Gastroesophageal sphincter (tissue), 4 donors: ENCODE measurements at regions not wholly inside any gene's neighbourhood (a gene's known extent, or its start where the extent isn't known, plus 50 kb on each side); places are given as distances from the start of the nearest gene placed in this dataset.

ENCODE experiments used
- ATAC-seq: fragments of 150-250 bp; one replicate; pipeline ENCODE4 v1.9.1; 2016; ENCODE audit warnings: mild to moderate bottlenecking, moderate library complexity
- H3K27ac ChIP-seq, 4 donors: fragments of 200-600 bp; sonication (generic) in 3 of 4; 1 replicate in 3 of 4; 2 replicates in 1 of 4; pipeline ENCODE4 v1.5.1; 2016 to 2019
- H3K27me3 ChIP-seq: fragments of 200-600 bp; sonication (generic); one replicate; pipeline ENCODE4 v1.5.1; 2019
- H3K36me3 ChIP-seq, 2 donors: fragments of 200-600 bp; sonication (generic); one replicate each; pipeline ENCODE4 v1.5.1; 2019; ENCODE audit warnings: control low read depth in 1 of 2
- H3K4me1 ChIP-seq, 3 donors: fragments of 200-600 bp; sonication (generic); 1 replicate in 2 of 3; 2 replicates in 1 of 3; pipeline ENCODE4 v1.5.1; 2016 to 2019; ENCODE audit warnings: control low read depth in 2 of 3
- H3K4me3 ChIP-seq, 2 donors: fragments of 200-600 bp; sonication (generic); one replicate each; pipeline ENCODE4 v1.5.1; 2019; ENCODE audit warnings: mild to moderate bottlenecking in 1 of 2, moderate library complexity in 1 of 2
- H3K9me3 ChIP-seq, 3 donors: fragments of 200-600 bp; sonication (generic); one replicate each; pipeline ENCODE4 v1.5.1; 2017 to 2019; ENCODE audit warnings: control low read depth in 2 of 3
- CTCF ChIP-seq, 4 experiments: fragments of 200-600 bp in 2 of 4; fragments of 450-650 bp in 2 of 4; sonication (generic) in 1 of 4; IDR thresholded peaks; one replicate each; pipeline ENCODE4 v1.5.1; 2017 to 2019; ENCODE audit warnings: antibody characterized with exemption in 4 of 4, mild to moderate bottlenecking in 2 of 4, moderate library complexity in 2 of 4
- EP300 ChIP-seq: sonication (generic); formaldehyde crosslinking; IDR thresholded peaks from one replicate; pipeline ENCODE4 v1.6.1; 2017; ENCODE audit warnings: antibody characterized with exemption, mild to moderate bottlenecking
- POLR2A ChIP-seq, 2 donors: fragments of 450-650 bp; IDR thresholded peaks; one replicate each; pipeline ENCODE4 v1.6.1; 2017; ENCODE audit warnings: antibody characterized with exemption in 2 of 2, mild to moderate bottlenecking in 2 of 2, moderate library complexity in 1 of 2
- POLR2AphosphoS5 ChIP-seq: sonication (generic); formaldehyde crosslinking; IDR thresholded peaks from one replicate; pipeline ENCODE4 v1.6.1; 2017; ENCODE audit warnings: antibody characterized with exemption
- WGBS, 2 donors: methylation state at CpG; one replicate each; pipeline ENCODE4 v1.1.5; 2018; ENCODE audit warnings: low coverage in 1 of 2; 5-methylcytosine and 5-hydroxymethylcytosine counted together

GRCh38 chr9:119523508-119523907, 154.3 kb upstream of the BRINP1 start:
- ATAC-seq: no peak
- Histone ChIP-seq H3K4me3 (no peak overlapping the region), H3K9me3 (no peaks in the 10 kb centered on the region), H3K36me3 (no peaks in the 10 kb centered on the region), H3K27me3 (no peaks in the 10 kb centered on the region), H3K4me1 (no peaks in the 10 kb centered on the region), H3K27ac (no peak overlapping the region)
- TF ChIP-seq POLR2A (IDR thresholded peaks at IDR 0.05) (no peak), POLR2AphosphoS5 (no peak), EP300 (no peak), CTCF (IDR thresholded peaks at IDR 0.05) (no peak)
- WGBS, 2 donors: 38 to 45% methylated on average over 1 of the region's 1 CpG

- TF ChIP-seq CTCF (IDR thresholded peaks at IDR 0.05): no peak
- no peak for TF ChIP-seq POLR2A (IDR thresholded peaks at IDR 0.05)
- TF ChIP-seq POLR2AphosphoS5: no peak
- no peak for TF ChIP-seq EP300
- ATAC-seq: no peak
- Histone ChIP-seq H3K27me3 (no peaks in the 10 kb centered on the region), H3K4me3 (no peak overlapping the region), H3K9me3 (no peaks in the 10 kb centered on the region), H3K27ac (no peak overlapping the region), H3K36me3 (no peaks in the 10 kb centered on the region), H3K4me1 (no peaks in the 10 kb centered on the region)
- WGBS, 2 donors: 35 to 78% methylated on average over 2 of the region's 2 CpGs
These were observed 153.1 kb upstream of the BRINP1 start for GRCh38 chr9:119522381-119522780.

GRCh38 chr9:119509291-119509905, 140.2 kb upstream of the BRINP1 start:
- no peak for ATAC-seq
- WGBS, 2 donors: 44% methylated on average over 2 of the region's 2 CpGs; no CpG with 5 or more reads in 1 of the 2 donors
- no peaks in the 10 kb centered on the region for H3K36me3 ChIP-seq
- no peak overlapping the region for H3K4me3 ChIP-seq
- H3K27me3 ChIP-seq: no peaks in the 10 kb centered on the region
- no peak for TF ChIP-seq CTCF (IDR thresholded peaks at IDR 0.05)
- no peak for TF ChIP-seq POLR2A (IDR thresholded peaks at IDR 0.05)
- no peak for TF ChIP-seq EP300
- no peak overlapping the region for H3K27ac ChIP-seq
- H3K4me1 ChIP-seq: no peaks in the 10 kb centered on the region
- H3K9me3 ChIP-seq: no peaks in the 10 kb centered on the region

- Histone ChIP-seq H3K36me3 (no peaks in the 10 kb centered on the region), H3K27me3 (no peaks in the 10 kb centered on the region), H3K4me3 (no peak overlapping the region), H3K27ac (no peak overlapping the region), H3K9me3 (no peaks in the 10 kb centered on the region), H3K4me1 (no peaks in the 10 kb centered on the region)
- WGBS, 2 donors: 80 to 100% methylated on average over 2 to 3 of the region's 3 CpGs
- TF ChIP-seq POLR2A (IDR thresholded peaks at IDR 0.05) (no peak), CTCF (IDR thresholded peaks at IDR 0.05) (no peak), POLR2AphosphoS5 (no peak), EP300 (no peak)
- no peak for ATAC-seq
These were observed 132.1 kb upstream of the BRINP1 start for GRCh38 chr9:119501374-119501773.

- H3K9me3 ChIP-seq: no peaks in the 10 kb centered on the region
- 76 to 77% methylated on average over 1 to 2 of the region's 6 CpGs for WGBS, 2 donors
- H3K27me3 ChIP-seq: no peaks in the 10 kb centered on the region
- ATAC-seq: no peak
- no peaks in the 10 kb centered on the region for H3K36me3 ChIP-seq
- no peaks in the 10 kb centered on the region for H3K4me1 ChIP-seq
- no peak overlapping the region for H3K4me3 ChIP-seq
- H3K27ac ChIP-seq: no peak overlapping the region
- TF ChIP-seq EP300 (no peak), POLR2AphosphoS5 (no peak), POLR2A (IDR thresholded peaks at IDR 0.05) (no peak), CTCF (IDR thresholded peaks at IDR 0.05) (no peak)
These were observed 131.0 kb upstream of the BRINP1 start for GRCh38 chr9:119500072-119500771.
